Kidney (tissue), 13 donors: ENCODE measurements at regions not wholly inside any gene's neighbourhood (a gene's known extent, or its start where the extent isn't known, plus 50 kb on each side); places are given as distances from the start of the nearest gene placed in this dataset.

Source experiments
- DNase-seq, 5 donors: peaks; one replicate each; pipeline ENCODE4 v3.0.0-alpha.2; 2013 to 2020
- FAIRE-seq: peaks from 2 replicates; lab custom pipeline; 2012; peaks lifted over from hg19 to GRCh38; lab: Jason Lieb, UNC
- H3K27ac ChIP-seq, 2 donors: one replicate each; pipeline ENCODE4 v1.7.0; 2013; ENCODE audit warnings: low read depth in 2 of 2, low read length in 2 of 2, inconsistent platforms in 1 of 2
- H3K27me3 ChIP-seq: one replicate; pipeline ENCODE4 v1.7.1; 2013; ENCODE audit warnings: low read length, inconsistent platforms; ENCODE audit not compliant: control insufficient read depth, insufficient read depth
- H3K36me3 ChIP-seq, 3 donors: one replicate each; pipeline versions ENCODE4 v1.7.0 to v1.7.1; 2013; ENCODE audit warnings: low read length in 3 of 3, control low read depth in 1 of 3, inconsistent platforms in 1 of 3; ENCODE audit not compliant: insufficient read depth in 3 of 3, control insufficient read depth in 2 of 3
- H3K4me1 ChIP-seq, 3 donors: one replicate each; pipeline versions ENCODE4 v1.7.0 to v1.7.1; 2013; ENCODE audit warnings: low read length in 3 of 3, inconsistent platforms in 1 of 3, low read depth in 1 of 3; ENCODE audit not compliant: control insufficient read depth in 2 of 3, insufficient read depth in 2 of 3
- H3K4me3 ChIP-seq, 3 donors: one replicate each; pipeline versions ENCODE4 v1.7.0 to v1.8.1; 2013; ENCODE audit warnings: low read length in 3 of 3, control low read depth in 1 of 3, inconsistent platforms in 1 of 3
- H3K9ac ChIP-seq, 3 donors: one replicate each; pipeline versions ENCODE4 v1.7.0 to v1.7.1; 2013; ENCODE audit warnings: low read length in 3 of 3, control low read depth in 1 of 3, inconsistent platforms in 1 of 3
- H3K9me3 ChIP-seq, 3 donors: one replicate each; pipeline versions ENCODE4 v1.7.0 to v1.7.1; 2013; ENCODE audit warnings: low read length in 3 of 3, control low read depth in 1 of 3, inconsistent platforms in 1 of 3; ENCODE audit not compliant: control insufficient read depth in 2 of 3, insufficient read depth in 1 of 3
- intact Hi-C: fragments of 100-400 bp; cut with DNase I; formaldehyde crosslinking; loops from one replicate; pipeline ENCODE4 v1.11.1; 2022
- TF ChIP-seq, protein P1 (sequence below): IDR thresholded peaks from 3 replicates; pipeline ENCODE4 v1.5.1; 2012; ENCODE audit warnings: mild to moderate bottlenecking, moderate library complexity, borderline replicate concordance; ENCODE audit not compliant: insufficient read depth; ENCODE audit errors: extremely low read depth
- donor health status: control.
- donor health status: control.
- donor health status: control.
- donor health status: control.
- donor health status: control.
- donor health status: DM: yes; HTN: yes; CAD: no.
- donor health status: Normal renal cell carcinoma (clear cell type).

- H3K27me3 ChIP-seq = no peaks in the 10 kb centered on the region
- TF ChIP-seq, protein P1, sequence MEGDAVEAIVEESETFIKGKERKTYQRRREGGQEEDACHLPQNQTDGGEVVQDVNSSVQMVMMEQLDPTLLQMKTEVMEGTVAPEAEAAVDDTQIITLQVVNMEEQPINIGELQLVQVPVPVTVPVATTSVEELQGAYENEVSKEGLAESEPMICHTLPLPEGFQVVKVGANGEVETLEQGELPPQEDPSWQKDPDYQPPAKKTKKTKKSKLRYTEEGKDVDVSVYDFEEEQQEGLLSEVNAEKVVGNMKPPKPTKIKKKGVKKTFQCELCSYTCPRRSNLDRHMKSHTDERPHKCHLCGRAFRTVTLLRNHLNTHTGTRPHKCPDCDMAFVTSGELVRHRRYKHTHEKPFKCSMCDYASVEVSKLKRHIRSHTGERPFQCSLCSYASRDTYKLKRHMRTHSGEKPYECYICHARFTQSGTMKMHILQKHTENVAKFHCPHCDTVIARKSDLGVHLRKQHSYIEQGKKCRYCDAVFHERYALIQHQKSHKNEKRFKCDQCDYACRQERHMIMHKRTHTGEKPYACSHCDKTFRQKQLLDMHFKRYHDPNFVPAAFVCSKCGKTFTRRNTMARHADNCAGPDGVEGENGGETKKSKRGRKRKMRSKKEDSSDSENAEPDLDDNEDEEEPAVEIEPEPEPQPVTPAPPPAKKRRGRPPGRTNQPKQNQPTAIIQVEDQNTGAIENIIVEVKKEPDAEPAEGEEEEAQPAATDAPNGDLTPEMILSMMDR = peak; percentile 41
- FAIRE-seq (no peak), DNase-seq (peak in 2 of 5 donors; percentile 20)
- H3K9ac ChIP-seq = no peak overlapping the region
- no peak overlapping the region for H3K4me3 ChIP-seq
- H3K36me3 ChIP-seq = no peaks in the 10 kb centered on the region
- H3K4me1 ChIP-seq = no peaks in the 10 kb centered on the region
- intact Hi-C loops = no loop called here
- H3K27ac ChIP-seq = no peak overlapping the region
- no peaks in the 10 kb centered on the region for H3K9me3 ChIP-seq
Measured at GRCh38 chr7:142557971-142558582, 191.2 kb upstream of the PRSS1 start.

GRCh38 chr7:142556740-142557139 lies 192.5 kb upstream of the PRSS1 start:
- no peak for DNase-seq
- TF ChIP-seq, protein P1 = peak; percentile 19
- H3K36me3 ChIP-seq = no peaks in the 10 kb centered on the region
- no peaks in the 10 kb centered on the region for H3K27me3 ChIP-seq
- intact Hi-C loops = no loop called here
- no peaks in the 10 kb centered on the region for H3K4me1 ChIP-seq
- no peak overlapping the region for H3K4me3 ChIP-seq
- H3K9ac ChIP-seq = no peak overlapping the region
- no peaks in the 10 kb centered on the region for H3K9me3 ChIP-seq
- no peak for FAIRE-seq
- no peak overlapping the region for H3K27ac ChIP-seq

- Histone ChIP-seq H3K27me3 (no peaks in the 10 kb centered on the region), H3K4me3 (no peak overlapping the region), H3K36me3 (no peaks in the 10 kb centered on the region), H3K9ac (no peak overlapping the region), H3K4me1 (no peaks in the 10 kb centered on the region), H3K27ac (no peak overlapping the region), H3K9me3 (no peaks in the 10 kb centered on the region)
- FAIRE-seq (no peak), DNase-seq (no peak)
- TF ChIP-seq, protein P1 = no peak
- intact Hi-C loops = no loop called here
Measured at GRCh38 chr7:142554560-142555532, 194.4 kb upstream of the PRSS1 start.
